H9 (cell line): ENCODE measurements at regions not wholly inside any gene's neighbourhood (a gene's known extent, or its start where the extent isn't known, plus 50 kb on each side); places are given as distances from the start of the nearest gene placed in this dataset.

Experiments
- DNase-seq: peaks from one replicate; pipeline ENCODE4 v3.0.0-alpha.2; 2017
- H2AFZ ChIP-seq: one replicate; pipeline ENCODE4 v1.6.1; 2013; ENCODE audit warnings: mild to moderate bottlenecking, low read length, control low read depth, moderate library complexity
- H2AK5ac ChIP-seq: 2 replicates; pipeline ENCODE4 v1.6.1; 2013; ENCODE audit warnings: low read length, control low read depth, mixed read lengths; ENCODE audit not compliant: insufficient read length
- H2BK120ac ChIP-seq: one replicate; pipeline ENCODE4 v1.6.1; 2013; ENCODE audit warnings: low read depth, mild to moderate bottlenecking, low read length, control low read depth, inconsistent platforms; ENCODE audit not compliant: poor library complexity, severe bottlenecking
- H2BK12ac ChIP-seq: 2 replicates; pipeline ENCODE4 v1.6.1; 2013; ENCODE audit warnings: low read length, control low read depth, mixed read lengths, low read depth; ENCODE audit not compliant: insufficient read length
- H2BK15ac ChIP-seq: 2 replicates; pipeline ENCODE4 v1.6.1; 2013; ENCODE audit warnings: low read depth, low read length, control low read depth
- H2BK20ac ChIP-seq: one replicate; pipeline ENCODE4 v1.6.1; 2013; ENCODE audit warnings: low read depth, mild to moderate bottlenecking, low read length, control low read depth, inconsistent platforms; ENCODE audit not compliant: poor library complexity, severe bottlenecking
- H2BK5ac ChIP-seq: 2 replicates; pipeline ENCODE4 v1.6.1; 2013; ENCODE audit warnings: low read length, control low read depth, mixed read lengths; ENCODE audit not compliant: insufficient read length
- H3K14ac ChIP-seq: 2 replicates; pipeline ENCODE4 v1.6.1; 2013; ENCODE audit warnings: low read length, control low read depth; ENCODE audit not compliant: insufficient read depth
- H3K18ac ChIP-seq: 2 replicates; pipeline ENCODE4 v1.6.1; 2013; ENCODE audit warnings: low read depth, mild to moderate bottlenecking, mixed read lengths, low read length, control low read depth; ENCODE audit not compliant: insufficient read length
- H3K23ac ChIP-seq: 2 replicates; pipeline ENCODE4 v1.6.1; 2013; ENCODE audit warnings: low read length, control low read depth, mixed read lengths, low read depth; ENCODE audit not compliant: insufficient read length
- H3K23me2 ChIP-seq: 2 replicates; pipeline ENCODE4 v1.6.1; 2013; ENCODE audit warnings: low read depth, mild to moderate bottlenecking, mixed read lengths, low read length, control low read depth; ENCODE audit not compliant: insufficient read length, poor library complexity, severe bottlenecking
- H3K27ac ChIP-seq: 2 replicates; pipeline ENCODE4 v1.5.1; 2013; ENCODE audit warnings: low read length, control low read depth, mixed read lengths, low read depth; ENCODE audit not compliant: insufficient read length
- H3K27me3 ChIP-seq: 2 replicates; pipeline ENCODE4 v1.6.1; 2013; ENCODE audit warnings: low read length, control low read depth, inconsistent platforms; ENCODE audit not compliant: insufficient read depth
- H3K4ac ChIP-seq: 2 replicates; pipeline ENCODE4 v1.6.1; 2013; ENCODE audit warnings: low read depth, mild to moderate bottlenecking, control low read depth, inconsistent platforms, low read length, moderate library complexity
- H3K4me1 ChIP-seq: 2 replicates; pipeline ENCODE4 v1.6.1; 2013; ENCODE audit warnings: low read length, control low read depth, inconsistent platforms; ENCODE audit not compliant: insufficient read depth
- H3K4me2 ChIP-seq: 2 replicates; pipeline ENCODE4 v1.6.1; 2013; ENCODE audit warnings: low read length, control low read depth, mixed read lengths; ENCODE audit not compliant: insufficient read length, insufficient read depth
- H3K56ac ChIP-seq: 2 replicates; pipeline ENCODE4 v1.6.1; 2013; ENCODE audit warnings: low read depth, mild to moderate bottlenecking, mixed read lengths, low read length, control low read depth; ENCODE audit not compliant: insufficient read length
- H3K79me1 ChIP-seq: 2 replicates; pipeline ENCODE4 v1.6.1; 2013; ENCODE audit warnings: low read depth, mild to moderate bottlenecking, moderate library complexity, low read length, control low read depth, inconsistent platforms; ENCODE audit not compliant: insufficient read depth, poor library complexity, severe bottlenecking
- H3K79me2 ChIP-seq: 2 replicates; pipeline ENCODE4 v1.6.1; 2013; ENCODE audit warnings: low read length, control low read depth, inconsistent platforms; ENCODE audit not compliant: insufficient read depth
- H3K9ac ChIP-seq: 2 replicates; pipeline ENCODE4 v1.6.1; 2013; ENCODE audit warnings: low read length, control low read depth, mixed read lengths; ENCODE audit not compliant: insufficient read length; ENCODE audit errors: extremely low read depth
- H3K9me3 ChIP-seq: one replicate; pipeline ENCODE4 v1.6.1; 2013; ENCODE audit warnings: low read depth, low read length, inconsistent platforms; ENCODE audit not compliant: control insufficient read depth
- H3T11ph ChIP-seq: one replicate; pipeline ENCODE4 v1.6.1; 2013; ENCODE audit warnings: mild to moderate bottlenecking, low read length, control low read depth, inconsistent platforms
- H4K20me1 ChIP-seq: one replicate; pipeline ENCODE4 v1.6.1; 2013; ENCODE audit not compliant: control insufficient read depth, insufficient read length, insufficient read depth
- H4K5ac ChIP-seq: 2 replicates; pipeline ENCODE4 v1.6.1; 2013; ENCODE audit warnings: low read depth, mild to moderate bottlenecking, mixed read lengths, low read length, control low read depth; ENCODE audit not compliant: insufficient read length
- H4K8ac ChIP-seq: replicated peaks from 2 replicates; pipeline ENCODE4 v1.6.1; 2013; ENCODE audit warnings: low read length, control low read depth, mixed read lengths, low read depth; ENCODE audit not compliant: insufficient read length
- H4K91ac ChIP-seq: 2 replicates; pipeline ENCODE4 v1.6.1; 2013; ENCODE audit warnings: low read depth, mild to moderate bottlenecking, moderate library complexity, mixed read lengths, low read length, control low read depth; ENCODE audit not compliant: insufficient read length
- H3K27ac Mint-ChIP-seq, 3 experiments: 2 replicates in 2 of 3; 3 replicates in 1 of 3; pipeline ENCODE4 v1.8.0; 2020 to 2021; ENCODE audit warnings: mixed read lengths in 3 of 3, mild to moderate bottlenecking in 1 of 3, moderate library complexity in 1 of 3
- H3K27me3 Mint-ChIP-seq: 2 replicates; pipeline ENCODE4 v1.8.0; 2021; ENCODE audit warnings: low read depth, mild to moderate bottlenecking, moderate library complexity, mixed read lengths
- H3K36me3 Mint-ChIP-seq, 3 experiments: 2 replicates in 2 of 3; 3 replicates in 1 of 3; pipeline ENCODE4 v1.8.0; 2020 to 2021; ENCODE audit warnings: low read depth in 3 of 3, mixed read lengths in 3 of 3; ENCODE audit not compliant: insufficient read depth in 1 of 3
- H3K4me1 Mint-ChIP-seq, 2 experiments: 2 replicates each; pipeline ENCODE4 v1.8.0; 2020; ENCODE audit warnings: mixed read lengths in 2 of 2
- H3K4me3 Mint-ChIP-seq, 2 experiments: 2 replicates in 1 of 2; 3 replicates in 1 of 2; pipeline ENCODE4 v1.8.0; 2020 to 2021; ENCODE audit warnings: mild to moderate bottlenecking in 2 of 2, mixed read lengths in 2 of 2, moderate library complexity in 1 of 2
- H3K9me3 Mint-ChIP-seq, 2 experiments: 2 replicates in 1 of 2; 3 replicates in 1 of 2; pipeline ENCODE4 v1.8.0; 2020; ENCODE audit warnings: mild to moderate bottlenecking in 2 of 2, mixed read lengths in 2 of 2, moderate library complexity in 1 of 2
- CTCF ChIP-seq: fragments of 200-600 bp; sonication (generic); conservative IDR thresholded peaks from 3 replicates; pipeline ENCODE4 v1.8.0; 2021; ENCODE audit warnings: antibody characterized with exemption, mild to moderate bottlenecking
- WGBS: extraction: QIAGEN DNeasy Blood & Tissue Kit; methylation state at CpG from one replicate; pipeline ENCODE4 v1.1.7; 2013; ENCODE audit warnings: missing lambda C conversion rate, low lambda C conversion rate, mixed read lengths; ENCODE audit not compliant: insufficient read length; ENCODE audit errors: extremely low coverage; 5-methylcytosine and 5-hydroxymethylcytosine counted together

- Histone ChIP-seq H3K56ac (no peak overlapping the region), H4K91ac (no peak overlapping the region), H3K23ac (no peak overlapping the region), H4K20me1 (no peaks in the 10 kb centered on the region), H4K5ac (no peak overlapping the region), H3K23me2 (no peaks in the 10 kb centered on the region), H3K4ac (no peak overlapping the region), H3K4me2 (no peak overlapping the region), H3K4me1 (no peaks in the 10 kb centered on the region), H2BK5ac (no peak overlapping the region), H2AFZ (no peak overlapping the region), H2AK5ac (no peak overlapping the region), H3K79me2 (no peaks in the 10 kb centered on the region), H3K18ac (no peak overlapping the region), H3K79me1 (no peaks in the 10 kb centered on the region), H3K27ac (no peak overlapping the region), H2BK120ac (no peak overlapping the region), H3K27me3 (no peaks in the 10 kb centered on the region), H3K14ac (no peak overlapping the region), H3K9ac (no peak overlapping the region), H4K8ac (no peak overlapping the region), H2BK15ac (no peak overlapping the region), H2BK20ac (no peak overlapping the region), H2BK12ac (no peak overlapping the region), H3T11ph (no peak overlapping the region), H3K9me3 (no peaks in the 10 kb centered on the region)
- no peak overlapping the region for H3K4me3 Mint-ChIP-seq
- no peaks in the 10 kb centered on the region; a peak in 1 of 7 replicates for H3K36me3 Mint-ChIP-seq
- H3K27me3 Mint-ChIP-seq = no peaks in the 10 kb centered on the region
- H3K4me1 Mint-ChIP-seq = 0 out of 4 replicates have a peak, but pooled peaks cover 0 to 6% of the 10 kb centered on the region in 2 experiments
- H3K27ac Mint-ChIP-seq = no peak overlapping the region
- no peak for TF ChIP-seq CTCF
- WGBS = no CpG with 5 or more reads among the region's 11 CpGs
- DNase-seq = no peak
- H3K9me3 Mint-ChIP-seq = peaks cover 0 to 4% of the 10 kb centered on the region in 2 experiments; a peak in 3 of 5 replicates
These were observed 54.8 kb upstream of the MBOAT1 start for GRCh38 chr6:20266851-20267608.
